AG10803 (cell line): ENCODE measurements at regions not wholly inside any gene's neighbourhood (a gene's known extent, or its start where the extent isn't known, plus 50 kb on each side); places are given as distances from the start of the nearest gene placed in this dataset.
A peak's percentile ranks its signal among the peaks of the same experiment; 100 is the strongest.

ENCODE experiments used
- DNase-seq: peaks from one replicate; pipeline ENCODE4 v3.0.0; 2010; ENCODE audit warnings: low read depth
- H3K4me3 ChIP-seq: 2 replicates; pipeline ENCODE4 v1.5.1; 2011; ENCODE audit warnings: mild to moderate bottlenecking, low read length, control low read depth
- TF ChIP-seq, protein P1 (sequence below): conservative IDR thresholded peaks from 2 replicates; pipeline ENCODE4 v1.5.1; 2011; ENCODE audit warnings: mild to moderate bottlenecking, low read length, control low read depth, inconsistent platforms

DNA sequence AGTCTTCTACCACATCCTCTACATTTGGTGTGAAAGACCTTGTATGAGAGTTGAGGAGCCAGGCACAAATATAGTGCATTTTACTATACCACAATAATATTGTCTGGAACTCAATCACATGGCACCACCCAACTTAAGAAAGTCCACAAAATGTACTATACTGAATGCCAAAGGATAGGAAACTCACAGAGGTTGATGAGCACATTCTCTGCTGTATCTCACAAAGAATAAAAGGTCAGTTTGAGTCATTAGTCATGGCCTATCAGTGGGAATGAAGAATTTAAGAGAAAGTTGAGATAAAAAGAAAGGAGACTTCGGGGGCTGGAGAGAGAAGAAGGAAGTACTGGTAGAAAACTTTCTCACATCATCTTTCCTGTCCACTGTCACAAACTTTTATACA, 134.3 kb downstream of the RDH14 start:
- TF ChIP-seq, protein P1, sequence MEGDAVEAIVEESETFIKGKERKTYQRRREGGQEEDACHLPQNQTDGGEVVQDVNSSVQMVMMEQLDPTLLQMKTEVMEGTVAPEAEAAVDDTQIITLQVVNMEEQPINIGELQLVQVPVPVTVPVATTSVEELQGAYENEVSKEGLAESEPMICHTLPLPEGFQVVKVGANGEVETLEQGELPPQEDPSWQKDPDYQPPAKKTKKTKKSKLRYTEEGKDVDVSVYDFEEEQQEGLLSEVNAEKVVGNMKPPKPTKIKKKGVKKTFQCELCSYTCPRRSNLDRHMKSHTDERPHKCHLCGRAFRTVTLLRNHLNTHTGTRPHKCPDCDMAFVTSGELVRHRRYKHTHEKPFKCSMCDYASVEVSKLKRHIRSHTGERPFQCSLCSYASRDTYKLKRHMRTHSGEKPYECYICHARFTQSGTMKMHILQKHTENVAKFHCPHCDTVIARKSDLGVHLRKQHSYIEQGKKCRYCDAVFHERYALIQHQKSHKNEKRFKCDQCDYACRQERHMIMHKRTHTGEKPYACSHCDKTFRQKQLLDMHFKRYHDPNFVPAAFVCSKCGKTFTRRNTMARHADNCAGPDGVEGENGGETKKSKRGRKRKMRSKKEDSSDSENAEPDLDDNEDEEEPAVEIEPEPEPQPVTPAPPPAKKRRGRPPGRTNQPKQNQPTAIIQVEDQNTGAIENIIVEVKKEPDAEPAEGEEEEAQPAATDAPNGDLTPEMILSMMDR: no peak
- H3K4me3 ChIP-seq: no peak overlapping the region
- DNase-seq: no peak

DNA sequence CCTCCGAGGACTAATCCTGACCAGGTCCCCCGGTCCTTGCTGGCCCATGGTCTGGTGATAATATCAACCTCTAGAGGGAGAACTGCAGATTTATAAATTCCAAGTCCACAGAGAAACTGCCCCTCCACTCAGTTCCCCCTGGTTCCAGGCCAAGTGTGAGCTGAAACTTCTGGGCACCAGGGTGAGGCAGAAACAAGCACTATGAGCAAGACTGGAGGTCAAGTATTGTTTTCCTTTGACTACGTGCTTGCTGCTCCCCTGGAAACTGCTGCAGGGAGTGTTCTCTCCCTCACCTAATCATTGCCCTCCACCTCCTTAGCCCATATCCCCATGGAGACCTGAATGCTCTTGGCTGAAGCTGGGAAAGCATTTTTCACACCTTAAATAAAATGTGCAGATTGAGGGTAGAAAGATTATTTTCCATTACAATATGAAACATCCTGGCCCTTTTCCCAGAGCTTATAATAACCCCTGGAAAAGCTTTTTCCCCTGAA, 135.2 kb downstream of the RDH14 start:
- DNase-seq: no peak
- TF ChIP-seq, protein P1: no peak
- no peak overlapping the region for H3K4me3 ChIP-seq

DNA sequence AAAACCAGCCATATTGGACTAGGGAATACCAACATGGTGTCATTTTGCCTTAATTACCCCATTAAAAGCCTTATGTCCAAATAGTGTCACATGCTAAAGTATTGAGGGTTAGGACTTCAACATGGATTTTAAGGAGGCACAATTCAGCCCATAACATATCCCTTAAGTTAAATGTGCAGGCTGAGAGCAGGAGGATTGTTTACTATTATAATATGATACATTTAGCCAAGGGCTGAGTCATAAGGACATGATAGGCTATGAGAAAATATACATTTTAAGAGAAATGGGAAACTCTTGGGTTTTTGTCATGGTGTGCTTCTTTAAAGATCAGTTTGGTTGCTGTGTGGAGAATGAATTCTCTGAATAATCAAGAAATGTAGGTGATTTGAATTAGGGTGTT, 136.8 kb downstream of the RDH14 start:
- H3K4me3 ChIP-seq: no peak overlapping the region
- no peak for DNase-seq
- TF ChIP-seq, protein P1: no peak

DNA sequence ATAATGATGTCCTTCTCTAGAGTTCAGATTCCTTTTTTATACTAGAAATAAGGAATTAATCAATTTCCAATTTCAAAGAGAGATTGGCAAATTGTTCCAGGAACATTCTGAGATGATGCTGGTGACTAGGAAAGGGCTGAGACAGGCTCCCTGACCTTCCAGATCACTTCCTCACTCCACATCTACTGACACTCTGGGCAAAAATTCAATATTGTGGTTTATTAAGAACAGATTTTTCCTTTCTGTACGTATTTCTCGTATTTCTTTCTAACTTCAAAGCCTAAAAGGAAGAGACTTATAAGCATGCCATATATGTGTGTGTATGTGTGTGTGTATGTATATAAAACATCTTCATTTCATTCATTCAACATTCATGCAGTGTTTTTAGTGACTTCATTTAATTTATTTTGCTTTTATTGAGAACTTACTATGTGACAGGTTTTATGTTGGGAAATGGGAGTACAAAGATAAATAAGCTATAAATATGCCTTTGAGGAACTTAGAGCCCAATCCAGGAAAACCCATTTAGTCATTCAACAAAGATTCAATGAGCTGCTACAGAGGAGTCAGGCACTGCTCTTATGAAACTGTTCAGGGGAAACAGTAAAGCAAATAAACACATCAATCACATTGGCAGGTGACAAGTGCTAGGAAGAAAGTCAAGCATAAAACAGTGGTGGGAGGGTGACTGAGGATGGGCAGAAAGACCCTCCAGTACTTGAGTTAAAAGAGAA, 137.9 kb downstream of the RDH14 start:
- no peak overlapping the region for H3K4me3 ChIP-seq
- TF ChIP-seq, protein P1: no peak
- peak; percentile 59 for DNase-seq

DNA sequence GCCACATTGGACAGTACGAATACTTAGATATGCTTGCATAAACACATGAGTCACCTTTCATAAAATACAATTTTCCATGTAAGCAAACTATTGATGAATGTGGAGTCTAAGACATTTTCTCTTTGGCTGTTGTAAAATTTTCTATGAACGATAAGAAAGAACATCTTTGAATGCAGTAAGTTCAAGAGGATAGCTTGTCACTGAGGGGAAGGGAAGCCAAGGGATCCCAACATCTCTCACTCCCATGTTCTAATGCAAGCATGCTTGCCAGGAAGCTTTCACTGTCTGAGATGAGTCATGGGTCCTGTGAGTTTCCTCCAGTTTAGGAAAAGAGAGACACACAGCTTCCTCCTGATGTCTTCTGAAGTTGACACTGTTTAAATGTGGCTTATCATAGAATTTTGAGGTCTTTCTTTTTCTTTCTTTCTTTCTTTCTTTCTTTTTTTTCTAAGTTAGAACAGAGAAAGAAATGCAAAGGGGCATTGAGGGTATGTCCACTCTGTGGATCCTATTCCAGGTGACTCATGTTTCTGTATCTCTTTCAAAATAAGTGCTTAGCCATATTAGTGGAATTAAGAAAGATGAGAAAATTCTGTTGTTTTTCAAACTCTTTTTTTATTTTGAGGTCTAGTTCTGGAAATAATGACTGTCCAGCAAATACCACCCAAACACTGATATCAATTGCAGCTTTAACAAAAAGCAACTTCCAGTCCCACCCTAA, 146.6 kb downstream of the RDH14 start:
- TF ChIP-seq, protein P1: no peak
- no peak overlapping the region for H3K4me3 ChIP-seq
- DNase-seq: peak; percentile 78

DNA sequence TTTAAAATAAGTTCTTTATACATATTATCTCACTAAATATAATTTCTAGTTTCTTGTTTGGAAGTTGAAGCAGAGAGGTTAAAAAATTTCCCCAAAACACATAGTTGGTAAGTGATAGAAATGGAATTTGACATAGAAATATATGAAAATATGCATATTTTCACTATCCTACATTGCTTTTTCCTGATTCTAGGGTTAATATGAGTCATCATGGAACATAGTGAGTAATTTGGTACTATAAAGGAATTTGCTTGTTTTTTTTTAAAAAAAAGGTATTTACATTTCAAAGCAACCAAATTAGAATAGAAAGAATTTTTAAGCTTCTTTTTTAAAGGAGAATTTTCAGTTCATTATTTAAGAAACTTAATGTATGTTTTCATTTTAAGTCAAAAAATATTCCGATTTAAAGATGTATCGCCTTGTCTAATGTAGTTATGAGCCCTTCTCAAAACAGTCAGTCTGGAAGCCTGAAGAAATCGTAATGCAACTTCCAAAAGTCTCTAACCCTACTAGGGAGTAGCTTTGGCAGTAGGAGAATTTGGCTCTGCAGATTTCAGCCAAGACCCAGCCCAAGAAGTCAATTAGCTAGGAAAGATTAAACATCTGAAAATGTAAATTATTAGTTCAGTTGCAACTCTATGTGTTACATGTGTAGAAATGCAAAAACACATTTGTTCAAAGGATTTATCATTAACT, 147.3 kb downstream of the RDH14 start:
- DNase-seq: peak; percentile 29
- TF ChIP-seq, protein P1: no peak
- H3K4me3 ChIP-seq: no peak overlapping the region
